ENCODE measurements at regions not wholly inside any gene's neighbourhood (a gene's known extent, or its start where the extent isn't known, plus 50 kb on each side); places are given as distances from the start of the nearest gene placed in this dataset.
"Not testable (repeated sequence)": the region's sequence is repeated elsewhere in the genome, so short reads cannot be mapped to it uniquely, and the experiment has no call there.

- DNase-seq: no peak
These were observed 70.0 kb upstream of the CD2AP start for GRCh38 chr6:47407300-47408281.

DNA sequence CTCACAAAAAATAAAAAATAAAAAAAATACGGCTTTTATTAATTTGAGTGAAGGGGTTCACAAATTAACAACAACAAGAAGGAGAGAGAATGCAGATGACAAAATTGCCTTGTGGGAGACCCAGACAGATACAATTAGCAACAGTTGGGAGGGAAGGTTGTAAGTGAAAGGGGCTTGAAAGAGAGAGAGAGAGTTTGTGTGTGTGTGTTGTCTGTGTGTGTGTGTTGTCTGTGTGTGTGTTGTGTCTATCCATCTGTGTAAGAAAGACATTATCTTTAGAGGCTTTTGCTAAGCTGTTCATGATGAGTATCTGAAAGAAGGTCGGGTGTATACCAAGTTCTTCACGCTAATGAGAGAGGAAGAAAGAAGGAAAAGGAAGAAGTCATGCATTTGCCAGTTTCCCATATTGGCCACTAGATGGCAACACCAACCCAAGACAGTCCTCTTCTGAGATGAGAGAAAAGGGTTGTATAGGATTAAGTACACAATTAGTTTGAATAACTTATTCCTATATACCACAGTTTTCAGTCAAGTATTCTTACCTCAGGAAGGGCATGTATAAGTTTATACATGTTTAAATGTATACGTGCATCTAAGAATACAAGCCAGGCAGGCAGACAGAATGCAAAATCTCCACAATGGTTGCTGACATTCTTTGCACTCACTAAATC lies 63.7 kb upstream of the CD2AP start:
- peak; percentile 25 for DNase-seq

DNA sequence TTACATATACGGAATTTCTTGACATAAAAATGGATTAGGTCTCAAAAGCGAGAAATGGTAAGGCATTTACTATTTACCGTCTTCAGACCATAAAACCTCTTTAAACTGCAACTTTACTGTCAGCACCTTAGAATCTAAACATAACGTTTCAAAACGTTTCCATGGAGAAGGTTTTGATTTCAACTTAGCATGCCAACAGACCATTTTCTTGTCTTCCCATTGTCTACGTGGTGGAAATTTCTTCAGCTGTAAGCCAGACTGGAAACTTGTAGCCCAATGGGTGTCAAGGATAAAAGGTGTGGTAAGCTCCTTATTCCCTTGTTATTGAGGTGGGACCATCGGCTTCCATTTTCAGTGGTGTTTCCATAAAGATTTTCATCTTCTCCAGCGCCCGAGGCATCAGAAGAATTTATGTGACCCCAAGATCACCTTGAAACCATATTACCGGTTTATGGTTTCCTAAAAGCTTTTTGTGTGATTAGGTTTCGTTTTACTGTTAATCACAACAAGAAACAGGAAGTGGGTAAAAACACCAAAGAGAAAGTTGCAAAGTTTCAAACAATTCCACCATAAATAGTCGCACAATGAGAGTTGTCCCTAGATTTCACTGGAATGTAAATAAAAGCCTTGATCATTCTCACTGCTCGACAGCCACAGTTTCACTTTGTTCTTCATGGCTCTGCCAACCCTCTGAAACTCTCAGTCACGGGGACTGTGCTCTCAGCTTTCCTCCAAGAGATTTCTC lies 63.0 kb upstream of the CD2AP start:
- no peak for DNase-seq

DNA sequence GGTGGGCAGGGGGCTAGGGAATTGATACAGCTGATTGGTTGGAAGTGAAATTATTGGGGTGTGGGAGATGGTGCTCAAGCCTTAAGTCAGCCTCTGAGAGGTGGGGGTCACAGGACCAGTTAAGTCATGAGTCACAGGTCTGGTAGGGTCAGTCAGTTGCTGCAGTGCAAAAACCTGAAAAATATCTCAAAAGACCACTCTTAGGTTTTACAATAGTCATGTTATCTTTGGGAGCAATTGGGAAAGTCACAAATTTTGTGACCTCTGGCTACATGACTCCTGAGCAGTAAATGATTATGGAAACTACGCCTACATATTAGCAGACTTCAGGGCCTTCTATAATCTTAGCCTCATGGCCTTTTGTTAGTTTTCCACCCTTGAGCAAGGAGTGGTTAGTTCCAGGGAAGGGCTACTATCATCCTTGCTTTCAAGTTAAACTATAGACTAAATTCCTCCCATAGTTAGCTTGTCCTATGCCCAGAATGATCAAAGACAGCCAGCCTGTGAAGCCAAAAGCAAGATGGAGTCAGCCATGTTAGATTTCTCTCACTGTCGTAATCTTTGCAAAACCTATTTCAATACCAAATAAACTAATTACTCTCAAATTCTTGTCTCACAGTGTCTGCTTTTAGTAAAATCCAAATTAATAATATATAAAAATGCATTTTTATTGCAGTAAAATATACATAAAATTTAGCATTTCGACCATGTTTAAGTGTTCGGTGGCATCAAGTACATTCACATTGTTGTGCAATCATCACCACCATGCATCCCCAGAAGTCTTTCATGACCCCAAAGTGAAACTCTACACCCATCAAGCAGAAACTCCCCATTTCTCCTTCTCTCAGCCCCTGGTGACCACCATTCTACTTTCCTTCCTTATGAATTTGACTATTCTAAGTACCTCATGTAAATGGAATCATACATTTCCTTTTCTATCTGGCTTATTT lies 60.9 kb upstream of the CD2AP start:
- no peak for DNase-seq

DNA sequence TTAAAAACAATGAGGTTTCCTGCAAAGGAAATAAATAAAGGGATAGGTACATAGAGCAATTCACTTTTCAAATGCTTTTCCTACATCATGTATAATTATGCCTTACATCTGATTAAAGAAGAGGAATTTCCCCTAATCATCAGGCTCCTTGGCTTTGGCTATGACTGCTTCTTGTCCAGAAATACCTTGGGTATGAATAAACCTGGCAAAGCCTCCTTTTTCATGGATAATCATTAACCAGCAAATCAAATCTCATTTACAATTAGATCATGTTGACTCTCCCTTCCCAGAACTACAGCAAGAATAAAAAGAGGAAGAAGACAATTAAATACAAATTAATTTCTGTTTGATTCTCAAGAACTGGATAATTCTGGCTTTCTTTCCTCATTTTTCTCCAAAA lies 58.0 kb upstream of the CD2AP start:
- DNase-seq: no peak

DNA sequence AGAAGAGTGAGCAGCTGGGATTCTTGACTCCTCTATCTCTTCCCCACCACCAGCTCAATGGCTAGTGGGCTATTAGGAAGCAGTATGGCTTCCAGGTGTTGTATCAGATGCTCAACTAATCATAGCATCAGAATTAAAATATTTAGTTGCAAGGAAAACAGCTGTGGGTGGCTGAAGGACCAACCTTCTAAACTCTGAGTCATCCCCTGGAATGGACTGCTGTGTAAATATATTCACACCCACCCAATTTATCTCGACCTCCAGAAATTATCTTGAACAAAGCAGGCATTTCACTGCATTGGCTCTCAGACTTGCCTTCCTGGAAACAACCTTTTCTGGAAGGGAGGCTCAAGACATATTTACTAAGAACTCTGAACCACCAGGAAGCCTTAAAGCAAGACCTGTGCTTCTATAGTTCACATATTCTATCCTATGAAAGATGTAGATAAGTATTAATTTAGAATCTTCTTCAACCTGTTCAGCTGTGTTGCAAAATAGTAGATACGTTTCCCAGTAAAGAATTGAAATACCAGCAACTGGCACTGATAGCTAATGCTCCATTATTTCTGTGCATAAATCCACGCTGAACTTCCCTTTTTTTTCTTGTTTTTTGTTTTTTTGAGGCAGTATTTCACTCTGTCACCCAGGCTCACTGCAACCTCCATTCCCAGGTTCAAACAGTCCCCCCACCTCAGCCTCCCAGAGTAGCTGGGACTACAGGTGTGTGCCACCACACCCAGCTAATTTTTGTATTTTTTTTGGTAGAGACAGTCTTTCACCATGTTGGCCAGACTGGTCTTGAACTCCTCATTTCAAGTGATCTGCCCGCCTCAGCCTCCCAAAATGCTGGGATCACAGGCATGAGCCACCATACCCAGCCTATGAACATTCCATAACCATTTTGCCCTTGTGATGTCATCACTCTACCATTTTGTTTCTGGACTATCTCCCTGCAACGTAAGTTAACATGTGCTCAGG lies 56.9 kb upstream of the CD2AP start:
- no peak for DNase-seq

GRCh38 chr6:47423079-47423478 lies 54.5 kb upstream of the CD2AP start:
- DNase-seq: no peak

DNA sequence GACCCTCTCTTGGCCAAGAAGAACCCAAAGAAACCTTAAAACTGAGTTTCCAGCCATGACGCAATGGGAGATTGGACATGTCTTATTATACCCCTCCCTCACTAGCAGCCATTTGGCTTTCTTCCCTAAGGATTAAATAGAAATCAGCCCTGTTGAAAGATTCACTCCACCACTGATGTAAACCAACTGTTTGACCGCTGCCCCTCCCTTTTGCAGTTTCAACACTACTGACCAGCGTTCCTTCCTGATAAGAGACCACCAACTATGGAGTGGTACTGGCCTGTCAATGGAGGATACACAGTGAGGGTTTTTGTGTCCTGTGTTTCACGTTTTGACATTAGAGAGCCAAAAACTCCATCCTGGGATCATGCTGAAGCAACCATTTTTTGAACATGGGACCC lies 53.2 kb upstream of the CD2AP start:
- no peak for DNase-seq

DNA sequence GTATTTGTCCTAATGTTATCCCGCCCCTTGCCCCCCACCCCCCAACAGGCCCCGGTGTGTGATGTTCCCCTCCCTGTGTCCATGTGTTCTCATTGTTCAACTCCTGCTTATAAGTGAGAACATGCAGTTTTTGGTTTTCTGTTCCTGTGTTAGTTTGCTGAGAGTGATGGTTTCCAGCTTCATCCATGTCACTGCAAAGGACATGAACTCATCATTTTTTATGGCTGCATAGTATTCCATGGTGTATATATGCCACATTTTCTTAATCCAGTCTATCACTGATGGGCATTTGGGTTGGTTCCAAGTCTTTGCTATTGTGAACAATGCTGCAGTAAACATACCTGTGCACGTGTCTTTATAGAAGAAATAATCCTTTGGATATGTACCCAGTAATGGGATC lies 51.9 kb upstream of the CD2AP start:
- not testable (repeated sequence) for DNase-seq

GRCh38 chr6:47426524-47427302 lies 50.9 kb upstream of the CD2AP start:
- DNase-seq: no peak

DNA sequence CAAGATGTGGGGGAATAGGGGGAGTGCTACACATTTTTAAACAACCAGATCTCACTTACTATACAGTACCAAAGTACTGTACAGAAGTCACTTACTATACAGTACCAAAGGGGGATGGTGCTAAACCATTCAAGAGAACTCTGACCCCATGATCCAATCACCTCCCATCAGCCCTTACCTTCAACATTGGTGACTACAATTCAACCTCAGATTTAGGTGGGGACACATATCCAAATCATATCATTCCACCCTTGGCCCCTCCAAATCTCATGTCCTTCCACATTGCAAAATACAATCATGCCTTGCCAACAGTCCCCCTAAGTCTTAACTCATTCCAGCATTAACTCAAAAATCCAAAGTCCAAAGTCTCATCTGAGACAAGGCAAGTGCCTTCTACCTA lies 49.9 kb upstream of the CD2AP start:
- DNase-seq: no peak
